GM18870 (cell line): ENCODE measurements at regions not wholly inside any gene's neighbourhood (a gene's known extent, or its start where the extent isn't known, plus 50 kb on each side); places are given as distances from the start of the nearest gene placed in this dataset.

ENCODE experiments used
- ATAC-seq: cut with Tn5 transposase; IDR thresholded peaks from one replicate; pipeline ENCODE4 v1.9.1; 2021; ENCODE audit warnings: moderate library complexity; ENCODE audit not compliant: unreplicated experiment

DNA sequence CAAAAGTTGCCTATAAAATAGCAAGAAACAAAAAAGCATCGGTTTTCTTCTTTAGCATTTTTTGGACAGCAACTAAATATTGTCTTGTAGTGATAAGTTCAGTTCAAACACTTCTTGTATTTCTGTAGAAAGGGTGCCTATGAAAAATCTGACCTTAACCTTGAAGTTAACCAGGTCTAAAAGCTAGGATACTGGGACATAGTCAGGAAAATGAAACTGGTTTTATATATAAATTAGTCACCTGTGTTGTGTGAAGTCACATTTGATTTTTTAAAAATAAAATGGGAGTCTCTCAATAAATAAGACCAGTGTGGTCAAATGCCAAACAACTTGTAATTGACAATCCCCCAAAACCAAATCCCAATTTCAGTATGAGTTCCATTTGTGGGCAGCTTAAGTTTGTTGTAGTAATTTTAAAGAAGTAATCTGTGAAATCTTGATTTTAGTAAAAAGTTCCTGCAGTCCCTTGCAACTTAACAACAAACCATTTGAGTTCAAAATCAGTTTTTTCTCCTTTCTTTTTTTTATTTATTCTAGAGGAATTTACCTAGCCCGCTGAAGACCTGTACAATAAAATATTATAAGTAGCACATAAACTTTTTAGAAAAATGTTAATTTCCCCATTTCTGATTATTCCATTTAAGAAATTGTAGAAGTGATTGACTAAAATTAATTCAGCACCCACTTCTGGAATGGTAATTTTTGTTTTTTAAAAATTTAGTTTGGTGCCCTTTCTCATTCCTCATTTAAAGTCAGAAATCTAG is 84.5 kb upstream of the PPARA start:
- no peak for ATAC-seq

DNA sequence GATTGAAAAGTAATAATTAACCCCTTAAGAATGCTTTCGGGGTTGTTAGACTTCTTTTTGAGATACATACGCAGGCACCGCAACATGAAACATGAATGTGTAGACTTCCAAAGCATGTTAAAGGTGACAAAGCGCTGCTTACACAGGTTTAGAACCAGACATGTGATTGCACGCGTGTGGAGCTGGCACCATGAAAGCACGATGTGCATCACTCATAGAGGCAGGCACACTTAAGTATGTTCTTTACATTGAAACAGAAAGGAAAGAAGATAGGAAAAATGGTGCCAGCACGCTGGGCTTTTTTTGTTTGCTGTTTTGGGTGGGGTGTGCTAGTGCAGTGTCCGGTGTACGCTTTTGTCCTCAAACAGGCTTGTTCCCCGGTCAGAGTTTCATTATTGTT is 83.6 kb upstream of the PPARA start:
- ATAC-seq = no peak

DNA sequence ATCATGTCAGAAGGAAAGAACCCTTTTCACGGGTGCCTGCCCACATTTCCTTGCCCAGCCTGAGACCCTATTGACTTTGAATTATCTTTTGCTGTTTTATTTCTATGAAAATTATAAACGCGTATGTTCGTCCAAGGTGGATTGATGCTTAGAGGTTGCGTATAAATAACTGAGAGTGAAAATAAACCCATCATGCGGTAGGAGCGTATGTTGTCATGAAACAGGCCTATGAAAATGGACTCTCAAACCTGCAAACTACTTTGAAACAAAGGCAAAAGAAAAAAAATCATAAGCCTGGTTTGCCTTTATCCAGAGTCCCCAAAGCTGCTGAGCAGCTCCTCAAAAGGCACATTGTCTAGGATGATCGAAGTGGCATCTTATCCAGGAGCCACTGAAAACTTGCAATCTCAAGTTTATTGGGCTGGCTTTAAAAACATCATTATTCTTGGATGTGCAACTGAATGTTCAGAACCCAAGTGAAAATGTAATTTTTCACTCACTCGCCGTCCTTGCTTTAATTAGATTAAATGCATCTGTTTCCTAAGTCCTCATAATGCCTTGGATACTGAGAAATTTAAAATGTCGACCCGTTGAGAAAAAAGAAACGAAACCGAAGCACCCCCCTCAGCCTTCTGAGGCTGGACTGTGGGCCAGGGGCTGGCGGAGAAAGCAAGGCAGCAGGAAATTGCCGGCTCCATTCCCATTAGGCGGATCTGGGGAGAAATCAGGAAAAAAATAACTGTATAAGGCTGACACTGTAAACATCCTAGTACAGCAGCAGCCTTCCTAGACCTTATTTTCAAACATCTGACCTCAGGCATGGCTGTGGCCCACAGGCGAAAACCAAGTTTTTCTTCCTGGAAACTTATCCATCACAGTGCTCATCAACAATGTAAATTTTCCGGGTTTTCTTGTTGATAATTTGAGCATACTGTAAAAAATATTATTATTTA is 82.9 kb upstream of the PPARA start:
- ATAC-seq = no peak

DNA sequence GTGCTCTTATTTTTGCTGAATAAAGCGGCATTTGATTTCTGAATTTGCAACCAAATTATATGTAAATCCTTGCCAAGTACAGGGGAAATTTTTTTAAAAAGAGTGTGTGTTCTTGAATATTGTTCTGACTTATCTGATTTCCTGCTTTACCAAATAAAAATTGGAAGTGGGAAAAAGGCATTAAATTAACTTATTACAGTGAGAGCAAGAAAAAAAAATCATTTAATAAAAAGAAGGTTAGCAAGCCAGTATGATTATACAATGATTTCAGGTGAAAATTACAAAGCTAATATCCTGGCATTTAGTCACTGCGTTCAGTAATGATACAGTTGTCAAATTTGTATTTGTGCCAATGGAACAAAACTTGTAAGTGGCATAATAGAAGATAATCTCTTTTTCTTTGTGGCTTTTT is 82.1 kb upstream of the PPARA start:
- no peak for ATAC-seq

DNA sequence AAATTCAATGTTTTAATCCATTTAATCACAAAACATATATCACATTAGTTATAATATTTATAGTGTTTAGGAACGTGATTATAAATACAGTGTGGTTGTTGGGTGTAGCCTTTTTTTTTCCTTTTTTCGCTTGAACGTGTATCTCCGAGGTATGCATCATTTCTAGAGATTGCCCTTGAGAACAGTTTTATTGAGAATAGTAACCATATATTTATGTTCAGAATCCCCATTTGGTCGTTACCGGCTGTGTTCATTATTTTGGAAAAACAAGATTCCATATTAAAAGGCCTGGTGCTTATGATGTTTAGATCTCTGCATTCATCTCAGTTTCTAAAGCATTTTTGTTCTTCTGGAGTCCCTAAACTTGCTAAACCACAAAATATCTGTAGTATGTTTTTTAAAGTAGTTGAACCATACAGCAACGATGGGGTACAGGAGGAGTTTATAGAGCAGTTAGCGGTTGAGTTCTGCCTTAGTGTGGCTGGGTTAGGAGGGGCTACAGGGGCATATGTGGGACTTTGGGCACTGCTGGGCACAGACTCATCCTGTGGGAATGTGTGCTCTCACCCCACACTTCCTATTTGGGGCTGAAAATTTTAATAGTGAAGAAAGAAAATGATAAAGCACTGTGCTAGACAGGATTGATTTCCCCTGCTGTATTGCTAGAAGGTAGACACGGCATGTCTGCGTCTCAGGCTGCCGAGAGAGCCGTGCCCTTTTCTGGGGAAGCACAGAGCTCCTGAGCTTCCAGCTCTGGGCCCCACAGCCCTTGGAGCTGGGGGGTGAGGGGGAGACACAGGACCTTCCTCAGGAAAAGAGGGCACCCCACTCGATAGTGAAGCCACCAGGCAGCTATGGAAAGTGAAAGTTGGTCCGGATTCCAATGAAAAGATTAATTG is 81.5 kb upstream of the PPARA start:
- ATAC-seq = no peak

DNA sequence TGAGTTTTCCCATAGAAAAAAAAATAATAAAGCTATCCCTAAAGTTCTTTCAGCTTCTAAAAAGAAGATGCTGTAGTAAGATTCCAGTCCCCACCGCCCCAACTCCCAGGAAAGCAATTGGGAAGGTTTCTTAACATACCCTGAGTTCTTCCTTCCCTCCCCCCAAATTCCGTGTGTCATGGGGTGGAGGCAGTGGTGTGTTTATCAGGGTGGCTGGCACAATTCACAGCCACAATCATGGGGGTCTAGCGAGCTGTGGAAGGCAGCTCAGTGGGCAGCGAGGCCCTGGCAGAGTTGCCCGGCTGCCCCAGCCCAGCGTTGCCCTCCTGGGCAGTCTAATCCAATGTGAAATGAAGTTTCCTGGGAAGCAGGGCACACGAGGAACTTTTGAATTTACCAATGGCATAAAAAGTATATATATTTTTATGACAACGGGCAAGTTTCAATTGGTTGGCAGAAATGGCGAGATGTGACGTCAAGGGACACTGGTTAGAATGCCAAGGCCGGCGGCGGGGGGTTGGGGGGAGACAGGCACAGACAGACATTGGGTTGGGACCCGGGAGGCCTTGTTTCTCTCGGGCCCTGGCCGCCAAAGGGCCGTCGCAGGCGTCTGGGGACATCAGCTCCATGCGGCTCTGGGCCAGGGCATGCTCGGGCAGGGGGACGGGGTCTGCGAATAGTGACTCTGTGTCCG is 80.7 kb upstream of the PPARA start:
- no peak for ATAC-seq

DNA sequence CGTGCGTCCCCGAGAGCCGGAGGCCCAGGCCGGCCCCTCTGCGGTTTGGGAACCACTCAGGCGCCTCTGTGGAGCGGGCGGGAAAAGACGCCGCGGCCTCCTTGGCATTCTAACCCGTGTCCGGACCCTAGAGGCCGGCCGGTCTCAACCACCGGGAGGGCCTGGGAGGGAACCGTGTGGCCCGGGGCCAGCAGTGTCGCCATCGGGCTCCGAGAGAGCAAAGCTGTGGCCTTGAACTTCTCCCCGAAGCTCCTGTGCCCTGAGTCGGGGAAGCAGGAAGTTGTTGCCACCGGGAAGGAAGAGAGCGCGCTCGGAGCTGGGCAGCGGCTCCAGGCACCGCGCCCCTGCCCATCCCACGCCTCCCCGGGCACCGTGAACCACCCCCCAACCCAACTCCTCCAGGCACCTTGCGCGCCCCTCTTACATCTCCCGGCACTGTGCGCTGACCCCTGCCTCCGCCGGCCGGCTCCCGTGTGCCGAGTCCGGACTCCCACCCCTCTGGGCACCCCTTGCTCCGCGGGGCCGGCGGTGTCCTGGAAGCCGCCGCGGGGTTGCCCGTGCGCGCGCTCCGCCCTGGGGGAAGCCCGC is 80.0 kb upstream of the PPARA start:
- no peak for ATAC-seq

DNA sequence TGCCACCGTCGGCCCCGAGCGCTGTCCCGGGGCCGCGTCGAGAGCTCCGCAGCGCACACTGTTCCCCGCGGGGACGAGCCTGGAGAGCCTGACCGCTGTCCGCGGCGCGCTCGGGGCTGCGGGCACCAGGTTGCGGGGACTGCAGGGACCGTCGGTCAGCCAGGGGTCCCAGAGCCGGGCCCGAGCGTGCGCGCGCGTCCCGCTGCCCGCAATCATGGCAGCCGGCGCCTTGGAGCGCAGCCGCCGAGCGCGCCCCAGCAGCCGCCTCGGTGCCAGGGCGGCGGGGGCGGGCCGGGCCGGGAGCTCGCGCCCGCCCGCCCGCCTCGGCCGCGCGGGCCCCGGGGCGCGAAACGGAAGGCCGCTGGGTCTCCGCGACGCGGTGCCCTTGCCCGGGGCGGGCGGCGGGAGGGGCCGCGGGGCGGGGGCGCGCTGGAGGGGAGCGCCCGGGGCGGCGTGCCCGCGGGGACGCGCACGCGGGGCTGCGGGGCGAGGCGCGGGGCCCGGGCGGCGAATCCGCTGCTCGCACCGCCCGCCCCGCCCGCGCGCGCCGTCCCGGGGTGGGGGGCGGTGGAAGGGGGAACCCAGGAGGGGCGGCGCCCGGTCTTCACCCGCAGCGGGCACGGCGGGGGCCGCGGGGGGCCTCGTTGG is 79.4 kb upstream of the PPARA start:
- ATAC-seq = no peak

DNA sequence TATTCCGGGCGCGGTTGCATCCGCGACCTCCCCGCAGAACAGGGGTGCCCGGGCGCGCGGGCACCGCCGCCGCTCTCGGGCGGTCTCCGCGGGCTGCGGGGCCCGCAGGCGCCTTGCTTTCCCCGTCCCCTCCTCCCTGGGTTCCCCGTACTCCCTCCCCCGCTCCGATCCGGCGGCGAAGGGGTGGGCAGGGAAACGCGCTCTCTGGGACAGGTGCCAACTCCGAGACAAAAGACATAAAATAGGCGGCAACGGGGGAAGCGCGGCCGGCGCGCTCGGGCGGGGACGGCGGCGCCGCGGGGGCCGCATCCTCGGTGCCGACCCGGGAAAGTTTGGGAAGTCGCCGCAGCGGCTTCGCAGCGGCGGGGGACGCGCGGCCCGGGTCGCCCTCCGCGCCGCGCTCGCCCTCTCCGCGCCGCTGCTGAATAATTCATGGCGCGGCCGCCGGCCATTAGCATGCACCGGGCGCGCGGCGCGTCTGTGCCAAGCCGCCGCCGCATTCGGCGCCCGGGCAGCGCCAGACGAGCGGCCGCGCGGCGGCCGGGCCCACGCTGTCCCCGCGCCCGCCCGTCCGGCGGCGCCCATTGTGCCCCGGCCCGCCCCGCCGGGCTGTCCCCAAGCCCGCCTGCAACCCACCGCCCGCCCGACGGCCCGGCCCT is 78.7 kb upstream of the PPARA start:
- no peak for ATAC-seq

DNA sequence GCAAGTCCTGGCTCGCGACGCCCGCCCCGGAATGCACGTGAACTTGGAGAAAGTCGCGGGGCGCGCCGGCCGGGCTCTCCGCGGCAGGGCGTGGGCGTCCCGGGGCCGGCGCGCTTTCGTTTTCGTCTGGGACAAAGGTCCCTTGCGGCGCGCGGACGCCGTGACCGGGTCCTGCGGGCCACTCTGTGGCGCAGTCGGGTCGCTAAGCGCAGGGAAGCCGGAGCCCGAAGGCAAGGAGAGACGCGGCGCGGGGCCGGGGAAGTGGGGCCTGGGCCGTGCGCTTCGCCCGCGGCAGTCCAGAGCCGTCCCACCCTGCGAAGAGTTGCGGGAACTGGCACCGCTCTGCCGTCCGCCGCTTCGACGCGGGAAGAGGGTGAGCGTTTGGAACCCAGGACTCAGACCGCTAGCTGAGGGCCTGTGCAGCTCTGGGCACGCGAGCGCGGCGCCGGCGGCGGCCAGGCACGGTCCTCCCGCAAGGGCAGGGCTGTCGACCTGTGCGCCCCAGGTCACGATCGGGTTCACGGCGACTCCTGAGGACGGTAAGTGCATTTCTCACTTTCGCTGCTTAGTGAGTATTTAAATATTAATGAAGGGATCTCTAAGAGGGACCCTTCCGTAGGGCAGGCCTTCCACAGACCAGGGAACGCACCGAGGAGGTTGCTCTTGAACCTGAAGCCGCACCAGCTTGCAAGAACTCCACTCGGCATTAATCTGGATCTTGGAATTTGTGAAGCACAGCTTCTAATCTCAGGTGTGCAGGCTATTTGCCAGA is 78.0 kb upstream of the PPARA start:
- no peak for ATAC-seq

DNA sequence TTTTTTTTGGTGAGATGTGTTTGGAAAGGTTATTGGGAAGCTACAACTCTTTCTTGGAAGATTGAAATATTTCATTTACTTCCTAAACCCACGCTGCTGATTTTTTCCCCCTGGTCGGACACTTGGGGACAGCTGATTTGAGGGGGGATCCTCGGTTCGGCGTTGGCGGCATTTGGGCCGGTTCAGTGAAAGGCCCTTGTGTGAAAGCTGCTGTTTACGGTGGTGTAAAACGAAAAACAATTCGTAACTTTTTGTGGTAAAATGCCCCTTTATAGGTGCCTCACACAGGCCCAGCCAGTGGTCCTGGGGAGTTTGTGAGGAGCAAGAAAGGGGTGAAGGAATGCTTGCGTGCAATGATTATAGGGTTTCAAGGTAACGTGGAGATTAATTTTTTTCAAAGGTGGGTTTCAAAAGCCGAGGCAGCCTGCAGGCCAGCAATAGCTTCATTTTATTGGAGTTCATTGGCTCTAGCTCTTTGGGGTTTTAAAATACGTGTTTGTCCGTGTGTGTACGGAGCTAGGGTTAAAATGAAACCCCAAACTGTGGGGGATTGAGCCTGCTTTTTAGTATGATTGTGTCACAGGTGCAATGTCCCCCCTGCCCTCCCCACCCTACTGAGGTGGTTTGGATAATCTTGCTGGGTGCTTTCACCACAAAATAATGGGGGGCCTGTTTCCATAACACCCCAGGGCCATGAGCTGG is 77.2 kb upstream of the PPARA start:
- no peak for ATAC-seq

DNA sequence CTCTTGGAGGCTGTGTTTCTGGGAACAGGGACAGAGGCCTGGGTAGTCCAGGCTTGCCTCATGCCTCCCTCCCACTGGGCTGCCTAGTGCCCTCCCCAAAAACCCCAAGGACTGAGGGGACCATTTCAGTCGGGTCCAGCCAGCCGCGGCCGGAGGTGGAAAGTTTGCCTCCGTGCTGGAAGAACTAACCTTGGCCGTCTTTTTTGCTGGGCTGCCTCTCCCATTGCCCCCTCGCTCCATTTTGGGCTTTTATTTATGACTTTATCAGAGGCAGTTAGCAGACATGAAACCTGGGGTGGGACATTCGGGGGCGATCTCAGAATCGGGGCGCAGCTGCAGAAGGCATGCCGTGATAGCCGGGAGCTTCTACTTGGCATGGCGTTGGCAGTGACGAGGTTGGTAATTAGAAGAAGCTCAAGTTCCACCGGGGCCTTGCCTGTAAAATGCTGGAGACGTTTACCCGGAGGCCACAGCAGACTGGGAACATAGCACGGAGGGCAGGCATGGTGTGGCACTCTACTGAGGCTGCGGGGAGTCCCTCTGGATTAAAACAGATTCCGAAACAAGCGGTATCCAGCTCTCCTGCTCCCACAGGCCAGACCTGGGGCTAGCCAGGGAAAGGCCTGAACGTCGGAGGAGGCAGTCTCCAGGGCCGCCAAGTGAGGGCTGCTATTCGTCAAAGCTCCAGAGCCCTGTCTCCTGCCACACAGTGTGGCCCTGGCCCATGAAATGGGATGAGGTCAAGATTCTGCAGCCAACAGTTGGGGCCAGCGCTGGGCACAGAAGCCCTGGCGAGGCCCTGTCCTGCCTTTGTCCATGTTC is 76.4 kb upstream of the PPARA start:
- no peak for ATAC-seq

DNA sequence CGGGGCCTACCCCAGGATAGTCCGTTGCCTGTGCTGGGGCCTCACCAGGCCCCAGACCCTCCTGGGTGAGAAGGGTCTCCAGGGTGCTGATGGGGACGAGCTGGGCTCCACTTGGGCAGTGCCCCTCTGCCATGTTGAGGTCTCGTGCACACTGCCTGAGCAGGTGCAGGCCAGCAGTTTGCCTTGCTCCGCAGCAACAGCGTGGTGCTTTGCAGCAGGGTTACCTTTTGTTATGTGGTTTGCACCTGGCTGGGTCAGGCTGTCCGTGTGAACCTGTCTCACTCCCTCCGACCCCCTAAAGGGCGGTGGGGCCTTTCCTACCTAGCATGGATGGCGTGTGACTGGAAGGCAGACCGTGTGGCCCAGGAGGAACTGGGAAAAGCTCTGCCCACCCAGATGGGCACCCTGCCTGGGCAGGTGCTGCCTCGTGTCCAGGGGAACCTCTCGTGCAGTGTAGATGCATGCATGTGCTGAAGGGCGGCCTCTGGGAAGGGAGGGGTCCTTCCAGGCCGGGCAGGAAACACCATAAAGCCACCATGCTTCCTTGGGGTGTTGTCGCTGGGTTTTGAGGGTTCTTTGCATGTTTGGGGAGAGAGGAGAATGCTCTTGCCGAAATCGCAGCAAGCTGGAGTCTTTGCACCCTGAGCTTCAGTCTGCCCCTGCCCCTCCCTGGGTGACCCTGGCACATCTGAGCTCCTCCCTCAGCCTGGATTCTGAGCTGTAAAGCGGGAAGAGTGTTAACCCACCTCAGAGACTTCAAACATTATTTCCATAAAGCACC is 75.4 kb upstream of the PPARA start:
- no peak for ATAC-seq

DNA sequence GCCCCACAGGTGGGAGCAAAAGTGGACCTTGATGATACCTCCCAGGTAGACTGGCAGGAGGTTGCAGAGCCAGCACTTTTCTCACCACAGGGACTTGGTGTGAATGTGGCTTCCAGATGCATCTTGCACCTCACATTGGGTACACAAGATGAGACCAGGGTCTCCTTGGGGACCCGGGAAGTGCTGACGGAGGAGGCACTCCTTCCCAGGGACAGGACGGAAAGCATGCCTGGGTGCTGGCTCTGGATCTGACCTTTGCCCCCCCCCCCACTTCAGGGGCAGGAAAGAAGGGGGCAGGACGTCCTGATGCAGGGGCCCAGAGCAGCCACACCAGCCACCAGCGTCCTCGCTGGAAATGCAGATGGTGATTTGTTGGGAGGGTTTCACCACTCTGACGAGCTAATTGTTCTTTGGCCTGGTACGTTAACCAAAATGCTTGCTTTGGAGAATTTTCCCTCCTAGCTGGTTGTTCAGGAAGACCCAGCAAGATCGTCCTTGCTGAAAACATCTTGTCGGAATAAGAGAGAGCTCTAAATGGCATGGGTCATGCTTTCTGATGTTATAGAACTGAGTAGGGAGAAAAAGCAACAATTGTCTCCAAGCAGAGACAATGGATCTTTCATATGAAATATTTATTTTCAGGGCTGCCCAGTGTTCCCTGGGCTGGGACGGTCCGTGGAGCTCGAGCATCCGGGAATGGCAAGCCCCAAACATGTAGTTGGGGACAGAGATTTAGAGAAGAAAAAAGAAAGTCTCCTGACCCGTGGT is 74.4 kb upstream of the PPARA start:
- ATAC-seq = no peak

DNA sequence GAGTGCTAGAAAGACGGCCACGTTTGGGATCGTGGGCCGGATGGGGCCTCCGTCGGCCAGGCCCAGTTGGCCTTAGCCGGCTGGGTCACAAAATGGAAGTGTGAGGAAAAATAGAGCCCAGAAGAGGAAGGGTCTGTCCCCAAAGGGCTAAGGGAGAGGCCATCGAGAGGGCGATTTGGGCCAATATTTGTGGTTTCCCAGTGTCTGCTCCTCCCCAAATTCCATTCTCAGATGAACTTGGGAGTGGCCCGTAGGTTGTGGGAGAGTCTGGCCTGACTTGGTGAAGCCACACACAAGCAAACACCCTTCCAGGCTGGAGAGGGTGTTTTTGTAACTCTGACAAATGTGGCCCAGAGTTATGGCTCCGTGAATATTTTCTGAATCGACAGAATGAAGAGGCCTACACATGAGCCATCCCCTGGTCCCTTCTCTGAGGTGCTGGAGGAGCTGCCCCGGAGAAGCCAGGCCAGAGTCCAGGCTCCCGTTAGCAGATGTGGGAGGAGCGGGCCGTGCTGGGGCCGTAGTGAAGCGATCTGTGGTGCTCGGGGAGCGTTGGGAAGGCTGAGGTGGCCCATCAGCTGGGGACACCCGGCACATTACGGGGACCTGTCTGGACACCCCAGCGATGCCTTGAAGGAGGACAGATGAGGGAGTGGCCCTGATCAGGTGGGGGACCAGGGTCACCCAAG is 73.5 kb upstream of the PPARA start:
- ATAC-seq = no peak
